PC-3 (cell line): ENCODE measurements at regions not wholly inside any gene's neighbourhood (a gene's known extent, or its start where the extent isn't known, plus 50 kb on each side); places are given as distances from the start of the nearest gene placed in this dataset.

Source experiments
- CTCF ChIP-seq: fragments of 300-600 bp; sonication (generic); conservative IDR thresholded peaks from 2 replicates; pipeline ENCODE4 v1.5.1; 2017; ENCODE audit warnings: antibody characterized with exemption, low read depth, mild to moderate bottlenecking, low read length
- EZH2 ChIP-seq: fragments of 300-600 bp; sonication (generic); IDR thresholded peaks from one replicate; pipeline ENCODE4 v1.6.1; 2017; ENCODE audit warnings: antibody characterized with exemption, mild to moderate bottlenecking, low read length; ENCODE audit not compliant: unreplicated experiment

GRCh38 chr2:12617366-12617765 lies 99.4 kb upstream of the TRIB2 start:
- TF ChIP-seq EZH2 (no peak), CTCF (no peak)
